HL-60 (cell line): ENCODE measurements at regions not wholly inside any gene's neighbourhood (a gene's known extent, or its start where the extent isn't known, plus 50 kb on each side); places are given as distances from the start of the nearest gene placed in this dataset.

Source experiments
- DNase-seq, 2 experiments: peaks; one replicate each; pipeline ENCODE4 v3.0.0-alpha.2; 2010 to 2020; ENCODE audit warnings: low read depth in 1 of 2, low spot score in 1 of 2
- H3K27ac ChIP-seq: fragments of 250-450 bp; sonication (Bioruptor Pico); replicated peaks from 2 replicates; pipeline ENCODE4 v1.5.1; 2020; ENCODE audit warnings: mild to moderate bottlenecking, moderate library complexity
- H3K27me3 ChIP-seq: fragments of 250-450 bp; sonication (Bioruptor Pico); 2 replicates; pipeline ENCODE4 v1.5.1; 2021; ENCODE audit warnings: mild to moderate bottlenecking, moderate library complexity; ENCODE audit not compliant: insufficient read depth, poor library complexity, severe bottlenecking
- H3K4me3 ChIP-seq: replicated peaks from 2 replicates; pipeline ENCODE4 v1.5.1; 2011; ENCODE audit warnings: mild to moderate bottlenecking, control low read depth, low read length; ENCODE audit not compliant: insufficient read depth
- CTCF ChIP-seq: IDR thresholded peaks from one replicate; pipeline ENCODE4 v1.5.1; 2011; ENCODE audit warnings: low read length, control low read depth, inconsistent platforms; ENCODE audit not compliant: insufficient read depth
- GABPA ChIP-seq: IDR thresholded peaks from 2 replicates; pipeline ENCODE4 v1.6.1; 2012; ENCODE audit warnings: low read depth
- POLR2AphosphoS5 ChIP-seq: IDR thresholded peaks from 2 replicates; pipeline ENCODE4 v1.6.1; 2012; ENCODE audit warnings: low read depth
- SPI1 ChIP-seq: IDR thresholded peaks from 2 replicates; pipeline ENCODE4 v1.6.1; 2012; ENCODE audit warnings: low read depth, mild to moderate bottlenecking, borderline replicate concordance
- TF ChIP-seq, protein P1 (sequence below): IDR thresholded peaks from 2 replicates; pipeline ENCODE4 v1.6.1; 2012; ENCODE audit warnings: low read depth; ENCODE audit not compliant: insufficient replicate concordance

DNA sequence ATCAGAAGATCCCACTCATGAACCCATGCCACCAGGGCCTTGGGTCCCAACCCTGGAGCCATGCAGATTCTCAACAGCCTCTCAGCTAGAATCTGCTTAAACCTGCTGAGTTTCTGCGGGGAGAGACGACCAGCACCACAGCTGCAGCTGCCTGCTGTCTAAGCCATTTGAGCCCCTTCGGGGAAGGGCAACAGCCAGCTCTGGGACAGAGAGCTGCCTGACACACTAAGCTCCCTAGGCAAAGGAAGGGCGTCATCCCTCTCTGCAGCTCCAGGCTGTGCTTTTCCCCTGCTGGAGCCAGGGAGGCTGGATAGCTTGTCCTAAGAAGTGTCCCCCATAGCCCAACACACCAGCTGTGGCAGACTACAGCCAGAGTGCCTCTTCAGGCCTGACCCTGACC is 182.5 kb downstream of the OTOR start:
- peaks cover 2% of the 10 kb centered on the region for H3K27me3 ChIP-seq
- TF ChIP-seq, protein P1, sequence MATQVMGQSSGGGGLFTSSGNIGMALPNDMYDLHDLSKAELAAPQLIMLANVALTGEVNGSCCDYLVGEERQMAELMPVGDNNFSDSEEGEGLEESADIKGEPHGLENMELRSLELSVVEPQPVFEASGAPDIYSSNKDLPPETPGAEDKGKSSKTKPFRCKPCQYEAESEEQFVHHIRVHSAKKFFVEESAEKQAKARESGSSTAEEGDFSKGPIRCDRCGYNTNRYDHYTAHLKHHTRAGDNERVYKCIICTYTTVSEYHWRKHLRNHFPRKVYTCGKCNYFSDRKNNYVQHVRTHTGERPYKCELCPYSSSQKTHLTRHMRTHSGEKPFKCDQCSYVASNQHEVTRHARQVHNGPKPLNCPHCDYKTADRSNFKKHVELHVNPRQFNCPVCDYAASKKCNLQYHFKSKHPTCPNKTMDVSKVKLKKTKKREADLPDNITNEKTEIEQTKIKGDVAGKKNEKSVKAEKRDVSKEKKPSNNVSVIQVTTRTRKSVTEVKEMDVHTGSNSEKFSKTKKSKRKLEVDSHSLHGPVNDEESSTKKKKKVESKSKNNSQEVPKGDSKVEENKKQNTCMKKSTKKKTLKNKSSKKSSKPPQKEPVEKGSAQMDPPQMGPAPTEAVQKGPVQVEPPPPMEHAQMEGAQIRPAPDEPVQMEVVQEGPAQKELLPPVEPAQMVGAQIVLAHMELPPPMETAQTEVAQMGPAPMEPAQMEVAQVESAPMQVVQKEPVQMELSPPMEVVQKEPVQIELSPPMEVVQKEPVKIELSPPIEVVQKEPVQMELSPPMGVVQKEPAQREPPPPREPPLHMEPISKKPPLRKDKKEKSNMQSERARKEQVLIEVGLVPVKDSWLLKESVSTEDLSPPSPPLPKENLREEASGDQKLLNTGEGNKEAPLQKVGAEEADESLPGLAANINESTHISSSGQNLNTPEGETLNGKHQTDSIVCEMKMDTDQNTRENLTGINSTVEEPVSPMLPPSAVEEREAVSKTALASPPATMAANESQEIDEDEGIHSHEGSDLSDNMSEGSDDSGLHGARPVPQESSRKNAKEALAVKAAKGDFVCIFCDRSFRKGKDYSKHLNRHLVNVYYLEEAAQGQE: no peak
- no peak for TF ChIP-seq CTCF
- DNase-seq: no peak
- H3K27ac ChIP-seq: no peak overlapping the region
- H3K4me3 ChIP-seq: no peak overlapping the region

DNA sequence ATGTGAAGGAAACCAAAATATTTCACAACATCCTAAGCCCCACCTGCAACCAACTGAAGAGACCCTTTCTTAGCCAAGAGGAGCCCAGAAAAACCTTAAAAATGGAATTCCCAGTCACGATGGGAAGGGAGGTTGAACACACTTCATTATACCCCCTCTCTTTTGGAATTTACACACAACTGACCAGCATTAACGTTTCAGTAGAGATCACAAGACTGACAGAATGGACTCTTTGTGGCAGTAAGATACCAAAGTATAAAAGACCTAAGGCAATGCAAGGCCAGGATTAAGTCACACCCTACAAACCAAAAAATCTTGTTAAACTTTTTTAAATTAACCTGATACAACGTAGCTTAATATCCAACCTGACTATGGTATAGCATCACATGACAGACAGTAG is 190.9 kb downstream of the OTOR start:
- TF ChIP-seq GABPA (no peak), CTCF (no peak), POLR2AphosphoS5 (no peak), SPI1 (no peak)
- TF ChIP-seq, protein P1: no peak
- Histone ChIP-seq H3K27me3 (no peaks in the 10 kb centered on the region), H3K4me3 (no peak overlapping the region), H3K27ac (no peak overlapping the region)
- no peak for DNase-seq

- Histone ChIP-seq H3K27me3 (no peaks in the 10 kb centered on the region), H3K27ac (no peak overlapping the region), H3K4me3 (no peak overlapping the region)
- TF ChIP-seq POLR2AphosphoS5: no peak
- TF ChIP-seq SPI1: no peak
- TF ChIP-seq, protein P1: no peak
- TF ChIP-seq CTCF: no peak
- no peak for DNase-seq
Measured at GRCh38 chr20:16940701-16941100, 192.5 kb downstream of the OTOR start.
